GM12878 (cell line): ENCODE measurements at regions not wholly inside any gene's neighbourhood (a gene's known extent, or its start where the extent isn't known, plus 50 kb on each side); places are given as distances from the start of the nearest gene placed in this dataset.

Source experiments
- ATAC-seq: fragments of 200-7000 bp; cut with Tn5 transposase; 3 replicates; pipeline ENCODE4 v1.9.1; 2020; ENCODE audit warnings: mild to moderate bottlenecking, moderate library complexity
- BruUV-seq: library from RNA; stranded (reverse); fragments of 400-500 nt; replicated peaks from 2 replicates; lab custom pipeline; 2021; lab: Mats Ljungman, UMichigan
- CTCF ChIA-PET: fragments of 300-600 bp; sonication (Branson Sonifier 250); formaldehyde crosslinking; extraction: SDS; loops from one replicate; lab custom pipeline; 2021; ENCODE audit warnings: inconsistent platforms; lab: Yijun Ruan, JAX
- POLR2A ChIA-PET: fragments of 350-600 bp; formaldehyde crosslinking; extraction: SDS; loops from one replicate; lab custom pipeline; 2021; ENCODE audit warnings: inconsistent platforms; lab: Charles Lee
- RAD21 ChIA-PET: fragments of 300-600 bp; sonication (Branson Sonifier 250); formaldehyde crosslinking; loops from one replicate; lab custom pipeline; 2023; ENCODE audit warnings: antibody characterized with exemption; ENCODE audit not compliant: unreplicated experiment; lab: Charles Lee
- SMC1A ChIA-PET: fragments of 300-600 bp; sonication (Branson Sonifier 250); formaldehyde crosslinking; loops from one replicate; lab custom pipeline; 2023; ENCODE audit not compliant: unreplicated experiment, uncharacterized antibody; lab: Charles Lee
- DNase-seq: peaks from one replicate; pipeline ENCODE4 v3.0.0-alpha.2; 2011; ENCODE audit warnings: low read depth, low spot score
- FAIRE-seq: peaks from 3 replicates; lab custom pipeline; 2011; peaks lifted over from hg19 to GRCh38; lab: Jason Lieb, UNC
- H2AFZ ChIP-seq: 2 replicates; pipeline ENCODE4 v1.6.0; 2011; ENCODE audit warnings: low read depth, low read length, control low read depth; ENCODE audit not compliant: control insufficient read depth
- H3K27ac ChIP-seq: 2 replicates; pipeline ENCODE4 v1.5.1; 2011; ENCODE audit warnings: control low read depth; ENCODE audit not compliant: control insufficient read depth, insufficient read depth
- H3K27me3 ChIP-seq, 2 experiments: replicated peaks in 1 of 2; 2 replicates each; pipeline versions ENCODE4 v1.6.0 to v1.6.1; 2011; ENCODE audit warnings: low read length in 1 of 2; ENCODE audit not compliant: control insufficient read depth in 2 of 2, insufficient read depth in 2 of 2
- H3K36me3 ChIP-seq, 2 experiments: 2 replicates each; pipeline ENCODE4 v1.5.1; 2011; ENCODE audit warnings: low read length in 1 of 2; ENCODE audit not compliant: control insufficient read depth in 2 of 2, insufficient read depth in 2 of 2
- H3K4me1 ChIP-seq: 2 replicates; pipeline ENCODE4 v1.6.1; 2011; ENCODE audit warnings: mild to moderate bottlenecking, low read length, moderate library complexity, mixed read lengths; ENCODE audit not compliant: control insufficient read depth, insufficient read depth
- H3K4me2 ChIP-seq: 2 replicates; pipeline ENCODE4 v1.6.0; 2011; ENCODE audit warnings: control low read depth; ENCODE audit not compliant: control insufficient read depth, insufficient read depth
- H3K4me3 ChIP-seq: fragments of 200-600 bp; sonication (generic); 2 replicates; pipeline ENCODE4 v1.5.1; 2016
- H3K79me2 ChIP-seq: 2 replicates; pipeline ENCODE4 v1.6.0; 2011; ENCODE audit warnings: low read length; ENCODE audit not compliant: control insufficient read depth, insufficient read depth
- H3K9ac ChIP-seq: 2 replicates; pipeline ENCODE4 v1.8.0; 2011; ENCODE audit warnings: low read length, control low read depth, mixed read lengths; ENCODE audit not compliant: control insufficient read depth, insufficient read depth
- H3K9me3 ChIP-seq: replicated peaks from 3 replicates; pipeline ENCODE4 v1.5.1; 2011; ENCODE audit warnings: mild to moderate bottlenecking, low read length; ENCODE audit not compliant: control insufficient read depth, insufficient read depth
- H4K20me1 ChIP-seq: 2 replicates; pipeline ENCODE4 v1.6.0; 2011; ENCODE audit not compliant: control insufficient read depth, insufficient read depth
- BMI1 ChIP-seq: fragments of 450-650 bp; IDR thresholded peaks from 2 replicates; pipeline ENCODE4 v1.6.1; 2016; ENCODE audit warnings: mild to moderate bottlenecking, moderate library complexity, borderline replicate concordance
- CHD4 ChIP-seq: fragments of 200-600 bp; sonication (generic); IDR thresholded peaks from 2 replicates; pipeline ENCODE4 v1.6.1; 2016; ENCODE audit warnings: mild to moderate bottlenecking
- EP300 ChIP-seq, 2 experiments: fragments of 150-350 bp in 1 of 2; IDR thresholded peaks; 2 replicates each; pipeline ENCODE4 v1.6.1; 2011 to 2012; ENCODE audit warnings: low read depth in 2 of 2, low read length in 2 of 2, borderline replicate concordance in 1 of 2, improper control_type of control experiment in 1 of 2, inconsistent platforms in 1 of 2; ENCODE audit not compliant: control insufficient read depth in 1 of 2
- IKZF1 ChIP-seq: fragments of 450-650 bp; conservative IDR thresholded peaks from 2 replicates; pipeline ENCODE4 v1.6.1; 2017; ENCODE audit warnings: antibody characterized with exemption, mild to moderate bottlenecking
- RBBP5 ChIP-seq: fragments of 200-600 bp; sonication (generic); conservative IDR thresholded peaks from 2 replicates; pipeline ENCODE4 v1.6.1; 2016
- RCOR1 ChIP-seq: conservative IDR thresholded peaks from 2 replicates; pipeline ENCODE4 v1.6.1; 2012; ENCODE audit warnings: low read depth, low read length, improper control_type of control experiment
- RELA ChIP-seq: fragments of 450-650 bp; IDR thresholded peaks from 2 replicates; pipeline ENCODE4 v1.8.0; 2014; ENCODE audit warnings: borderline replicate concordance; ENCODE audit not compliant: partially characterized antibody
- ZNF622 ChIP-seq: fragments of 450-650 bp; IDR thresholded peaks from 2 replicates; pipeline ENCODE4 v1.6.1; 2017; ENCODE audit warnings: mild to moderate bottlenecking, inconsistent platforms
- WGBS: methylation state at CpG from one replicate; pipeline ENCODE4 v1.1.6; 2016; ENCODE audit warnings: low lambda C conversion rate; ENCODE audit not compliant: insufficient replicate concordance, insufficient coverage; ENCODE audit errors: missing lambda C conversion rate; 5-methylcytosine and 5-hydroxymethylcytosine counted together
- in situ Hi-C: fragments of 300-500 bp; cut with MboI; formaldehyde crosslinking; loops from 9 replicates; pipeline ENCODE4 v1.14.3; 2018; ENCODE audit warnings: mixed read lengths
- intact Hi-C: fragments of 100-400 bp; cut with micrococcal nuclease; formaldehyde crosslinking; loops from one replicate; pipeline ENCODE4 v1.14.2; 2022; ENCODE audit not compliant: unreplicated experiment
- TF ChIP-seq, protein P1 (sequence below): fragments of 450-650 bp; IDR thresholded peaks from 2 replicates; pipeline ENCODE4 v1.6.1; 2017; ENCODE audit warnings: mild to moderate bottlenecking, moderate library complexity
- TF ChIP-seq, protein P2 (sequence below): fragments of 450-650 bp; IDR thresholded peaks from 2 replicates; pipeline ENCODE4 v1.6.1; 2016; ENCODE audit warnings: mild to moderate bottlenecking

DNA sequence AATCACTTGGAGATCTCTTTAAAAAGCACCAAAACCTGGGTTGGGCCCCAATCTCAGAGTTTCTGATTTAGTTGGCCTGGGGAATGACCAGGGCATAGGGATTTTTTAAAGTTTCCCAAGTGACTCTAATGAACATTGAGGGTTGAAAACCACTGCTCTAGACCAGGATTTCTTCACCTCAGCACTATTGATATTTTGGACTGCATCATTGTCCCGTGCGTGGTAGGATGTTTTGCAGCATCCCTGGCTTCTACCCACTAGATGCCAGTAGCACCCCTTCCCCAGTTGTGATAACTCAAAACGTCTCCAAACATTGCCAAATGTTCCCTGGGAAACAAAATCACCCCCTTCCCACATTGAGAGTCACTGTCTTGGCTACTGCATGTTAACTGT, 61.8 kb downstream of the ATXN3L start (continued):
- TF ChIP-seq RELA (peak; percentile 65), RCOR1 (no peak), RBBP5 (no peak)
- TF ChIP-seq, protein P1, sequence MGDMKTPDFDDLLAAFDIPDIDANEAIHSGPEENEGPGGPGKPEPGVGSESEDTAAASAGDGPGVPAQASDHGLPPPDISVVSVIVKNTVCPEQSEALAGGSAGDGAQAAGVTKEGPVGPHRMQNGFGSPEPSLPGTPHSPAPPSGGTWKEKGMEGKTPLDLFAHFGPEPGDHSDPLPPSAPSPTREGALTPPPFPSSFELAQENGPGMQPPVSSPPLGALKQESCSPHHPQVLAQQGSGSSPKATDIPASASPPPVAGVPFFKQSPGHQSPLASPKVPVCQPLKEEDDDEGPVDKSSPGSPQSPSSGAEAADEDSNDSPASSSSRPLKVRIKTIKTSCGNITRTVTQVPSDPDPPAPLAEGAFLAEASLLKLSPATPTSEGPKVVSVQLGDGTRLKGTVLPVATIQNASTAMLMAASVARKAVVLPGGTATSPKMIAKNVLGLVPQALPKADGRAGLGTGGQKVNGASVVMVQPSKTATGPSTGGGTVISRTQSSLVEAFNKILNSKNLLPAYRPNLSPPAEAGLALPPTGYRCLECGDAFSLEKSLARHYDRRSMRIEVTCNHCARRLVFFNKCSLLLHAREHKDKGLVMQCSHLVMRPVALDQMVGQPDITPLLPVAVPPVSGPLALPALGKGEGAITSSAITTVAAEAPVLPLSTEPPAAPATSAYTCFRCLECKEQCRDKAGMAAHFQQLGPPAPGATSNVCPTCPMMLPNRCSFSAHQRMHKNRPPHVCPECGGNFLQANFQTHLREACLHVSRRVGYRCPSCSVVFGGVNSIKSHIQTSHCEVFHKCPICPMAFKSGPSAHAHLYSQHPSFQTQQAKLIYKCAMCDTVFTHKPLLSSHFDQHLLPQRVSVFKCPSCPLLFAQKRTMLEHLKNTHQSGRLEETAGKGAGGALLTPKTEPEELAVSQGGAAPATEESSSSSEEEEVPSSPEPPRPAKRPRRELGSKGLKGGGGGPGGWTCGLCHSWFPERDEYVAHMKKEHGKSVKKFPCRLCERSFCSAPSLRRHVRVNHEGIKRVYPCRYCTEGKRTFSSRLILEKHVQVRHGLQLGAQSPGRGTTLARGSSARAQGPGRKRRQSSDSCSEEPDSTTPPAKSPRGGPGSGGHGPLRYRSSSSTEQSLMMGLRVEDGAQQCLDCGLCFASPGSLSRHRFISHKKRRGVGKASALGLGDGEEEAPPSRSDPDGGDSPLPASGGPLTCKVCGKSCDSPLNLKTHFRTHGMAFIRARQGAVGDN = no peak
- TF ChIP-seq, all 136 proteins: peak for 24

DNA sequence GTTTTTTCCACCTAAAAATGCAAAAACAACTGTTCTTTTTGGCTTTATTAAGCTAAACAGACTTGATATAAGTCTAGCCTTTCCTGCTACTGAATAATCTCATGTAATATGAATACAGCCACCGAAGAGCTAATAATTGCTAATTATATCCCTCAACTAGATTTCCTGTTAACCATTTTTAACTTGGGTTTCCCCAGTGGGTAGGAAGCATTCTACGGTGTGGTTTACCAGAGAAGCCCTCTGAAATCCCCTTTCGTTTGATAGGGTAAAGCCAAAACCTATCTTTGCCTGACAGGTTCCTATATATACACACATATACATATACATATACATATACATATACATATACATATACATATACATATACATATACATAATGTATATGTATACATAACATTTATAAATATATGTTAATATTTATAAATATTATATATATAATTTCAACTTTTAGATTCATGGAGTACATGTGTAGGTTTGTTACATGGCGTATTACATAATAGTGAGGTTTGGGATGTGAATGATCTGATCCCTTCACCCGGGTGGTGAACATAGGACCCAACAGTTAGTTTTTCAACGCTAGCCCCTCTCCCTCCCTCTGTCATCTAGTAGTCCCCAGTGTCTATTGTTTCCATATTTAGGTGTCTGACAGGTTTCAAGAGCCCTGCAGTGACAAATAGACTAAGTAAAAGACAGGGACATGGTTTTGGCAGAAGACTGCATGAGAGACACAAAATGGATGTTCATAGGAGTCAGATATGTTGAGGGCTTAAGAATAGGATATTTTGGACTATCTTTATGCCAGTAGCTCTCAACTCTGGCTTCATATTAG, 62.4 kb downstream of the ATXN3L start:
- peak; percentile 62 for FAIRE-seq
- BruUV-seq = no TSS peak
- TF ChIP-seq, protein P2, sequence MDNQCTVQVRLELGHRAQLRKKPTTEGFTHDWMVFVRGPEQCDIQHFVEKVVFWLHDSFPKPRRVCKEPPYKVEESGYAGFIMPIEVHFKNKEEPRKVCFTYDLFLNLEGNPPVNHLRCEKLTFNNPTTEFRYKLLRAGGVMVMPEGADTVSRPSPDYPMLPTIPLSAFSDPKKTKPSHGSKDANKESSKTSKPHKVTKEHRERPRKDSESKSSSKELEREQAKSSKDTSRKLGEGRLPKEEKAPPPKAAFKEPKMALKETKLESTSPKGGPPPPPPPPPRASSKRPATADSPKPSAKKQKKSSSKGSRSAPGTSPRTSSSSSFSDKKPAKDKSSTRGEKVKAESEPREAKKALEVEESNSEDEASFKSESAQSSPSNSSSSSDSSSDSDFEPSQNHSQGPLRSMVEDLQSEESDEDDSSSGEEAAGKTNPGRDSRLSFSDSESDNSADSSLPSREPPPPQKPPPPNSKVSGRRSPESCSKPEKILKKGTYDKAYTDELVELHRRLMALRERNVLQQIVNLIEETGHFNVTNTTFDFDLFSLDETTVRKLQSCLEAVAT = peak; percentile 64
- TF ChIP-seq IKZF1 = peak; percentile 43; the same call in 1 of the 2 replicates
- TF ChIP-seq EP300 (IDR thresholded peaks at IDR 0.05; ENCODE audit: borderline replicate concordance in 1 of 2, control insufficient read depth in 1 of 2, low read depth in 2 of 2, low read length in 2 of 2) = peak; percentile 67 to 77; a peak in 2 of 4 replicates
- TF ChIP-seq, protein P1 = peak; percentile 37
- TF ChIP-seq BMI1 = peak; percentile 33; the same call in 1 of the 2 replicates
- TF ChIP-seq CHD4 = no peak
- no peak for TF ChIP-seq ZNF622

More for the DNA sequence above, 62.4 kb downstream of the ATXN3L start:
- Histone ChIP-seq H3K4me2 (peak overlapping the region; percentile 56), H3K9ac (peak overlapping the region; percentile 68), H4K20me1 (no peaks in the 10 kb centered on the region), H3K9me3 (peaks cover 15% of the 10 kb centered on the region), H3K27me3 (no peaks in the 10 kb centered on the region), H3K27ac (peak overlapping the region; percentile 92), H3K4me3 (peak overlapping the region; percentile 50; the same call in 1 of the 2 replicates), H2AFZ (no peak overlapping the region; the same call in 1 of the 2 replicates), H3K79me2 (no peaks in the 10 kb centered on the region), H3K4me1 (peaks cover 58% of the 10 kb centered on the region), H3K36me3 (no peaks in the 10 kb centered on the region)
- 1% methylated on average over 6 of the region's 6 CpGs for WGBS
- ChIA-PET CTCF (interaction anchor here (0.7 to 6.5 kb wide), 13 partner anchors 7 to 775 kb away, joined by 3 to 143 read pairs (median 4); no protein-coding TSS in a partner anchor), RAD21 (interaction anchor here (0.6 to 7.4 kb wide), 35 partner anchors 7 to 485 kb away, joined by 3 to 242 read pairs (median 5); partner anchors contain the start of gene TMSB4X), POLR2A (interaction anchor here (0.5 to 5.6 kb wide), 8 partner anchors 49 to 477 kb away, joined by 3 to 49 read pairs (median 4); partner anchors contain the start of genes OFD1 and TRAPPC2), SMC1A (interaction anchor here (0.6 to 7.7 kb wide), 34 partner anchors 8 to 389 kb away, joined by 3 to 153 read pairs (median 5); no protein-coding TSS in a partner anchor)
- peak; percentile 82 for DNase-seq
- in situ Hi-C loops = loop anchor here (5.0 to 10.0 kb wide), 3 partner anchors 165 to 305 kb away; no protein-coding TSS in a partner anchor
- intact Hi-C loops = loop anchor here (1.0 to 10.0 kb wide), 7 partner anchors 87 to 443 kb away; partner anchors contain the start of gene TCEANC
- peak; percentile 67 for ATAC-seq
